GM12874 (cell line): ENCODE measurements at regions not wholly inside any gene's neighbourhood (a gene's known extent, or its start where the extent isn't known, plus 50 kb on each side); places are given as distances from the start of the nearest gene placed in this dataset.

Experiments used
- TF ChIP-seq, protein P1 (sequence below): IDR thresholded peaks from 2 replicates; pipeline ENCODE4 v1.5.1; 2011; ENCODE audit warnings: low read depth, mild to moderate bottlenecking, control low read depth, low read length, moderate library complexity; ENCODE audit not compliant: insufficient read depth

DNA sequence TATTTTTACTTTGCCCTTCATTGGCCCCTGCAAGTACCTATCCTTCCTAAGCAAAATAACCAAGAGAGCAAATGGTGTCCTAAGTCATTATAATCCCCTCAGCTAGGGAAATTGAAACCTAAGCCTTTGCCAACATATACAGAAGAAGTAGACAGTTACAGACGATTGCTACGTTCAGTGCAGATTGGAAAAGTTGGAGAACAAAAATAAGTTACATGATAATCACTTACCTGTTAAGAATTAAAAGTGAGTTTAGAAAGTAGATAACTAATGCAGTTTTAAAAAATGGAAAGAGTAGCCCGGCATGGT is 244.8 kb downstream of the MPDZ start:
- TF ChIP-seq, protein P1, sequence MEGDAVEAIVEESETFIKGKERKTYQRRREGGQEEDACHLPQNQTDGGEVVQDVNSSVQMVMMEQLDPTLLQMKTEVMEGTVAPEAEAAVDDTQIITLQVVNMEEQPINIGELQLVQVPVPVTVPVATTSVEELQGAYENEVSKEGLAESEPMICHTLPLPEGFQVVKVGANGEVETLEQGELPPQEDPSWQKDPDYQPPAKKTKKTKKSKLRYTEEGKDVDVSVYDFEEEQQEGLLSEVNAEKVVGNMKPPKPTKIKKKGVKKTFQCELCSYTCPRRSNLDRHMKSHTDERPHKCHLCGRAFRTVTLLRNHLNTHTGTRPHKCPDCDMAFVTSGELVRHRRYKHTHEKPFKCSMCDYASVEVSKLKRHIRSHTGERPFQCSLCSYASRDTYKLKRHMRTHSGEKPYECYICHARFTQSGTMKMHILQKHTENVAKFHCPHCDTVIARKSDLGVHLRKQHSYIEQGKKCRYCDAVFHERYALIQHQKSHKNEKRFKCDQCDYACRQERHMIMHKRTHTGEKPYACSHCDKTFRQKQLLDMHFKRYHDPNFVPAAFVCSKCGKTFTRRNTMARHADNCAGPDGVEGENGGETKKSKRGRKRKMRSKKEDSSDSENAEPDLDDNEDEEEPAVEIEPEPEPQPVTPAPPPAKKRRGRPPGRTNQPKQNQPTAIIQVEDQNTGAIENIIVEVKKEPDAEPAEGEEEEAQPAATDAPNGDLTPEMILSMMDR, result no peak

DNA sequence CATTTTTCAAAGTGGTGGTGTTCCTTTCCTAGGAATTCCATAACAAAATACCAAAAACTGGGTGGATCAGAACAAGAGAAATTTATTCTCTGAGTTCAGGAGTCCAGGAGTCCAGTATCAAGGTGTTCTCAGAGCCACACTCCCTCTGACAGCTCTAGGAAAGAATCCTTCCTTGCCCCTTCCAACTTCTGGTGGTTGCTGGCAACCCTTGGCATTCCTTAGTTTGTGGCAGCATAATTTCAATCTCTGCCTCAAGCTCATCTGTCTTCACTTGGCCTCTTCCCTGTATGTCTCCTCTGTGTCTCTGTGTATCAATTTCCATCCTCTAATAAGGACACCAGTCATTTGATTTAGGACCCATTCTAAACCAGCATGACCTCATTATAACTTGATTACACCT is 243.7 kb downstream of the MPDZ start:
- TF ChIP-seq, protein P1, result no peak

DNA sequence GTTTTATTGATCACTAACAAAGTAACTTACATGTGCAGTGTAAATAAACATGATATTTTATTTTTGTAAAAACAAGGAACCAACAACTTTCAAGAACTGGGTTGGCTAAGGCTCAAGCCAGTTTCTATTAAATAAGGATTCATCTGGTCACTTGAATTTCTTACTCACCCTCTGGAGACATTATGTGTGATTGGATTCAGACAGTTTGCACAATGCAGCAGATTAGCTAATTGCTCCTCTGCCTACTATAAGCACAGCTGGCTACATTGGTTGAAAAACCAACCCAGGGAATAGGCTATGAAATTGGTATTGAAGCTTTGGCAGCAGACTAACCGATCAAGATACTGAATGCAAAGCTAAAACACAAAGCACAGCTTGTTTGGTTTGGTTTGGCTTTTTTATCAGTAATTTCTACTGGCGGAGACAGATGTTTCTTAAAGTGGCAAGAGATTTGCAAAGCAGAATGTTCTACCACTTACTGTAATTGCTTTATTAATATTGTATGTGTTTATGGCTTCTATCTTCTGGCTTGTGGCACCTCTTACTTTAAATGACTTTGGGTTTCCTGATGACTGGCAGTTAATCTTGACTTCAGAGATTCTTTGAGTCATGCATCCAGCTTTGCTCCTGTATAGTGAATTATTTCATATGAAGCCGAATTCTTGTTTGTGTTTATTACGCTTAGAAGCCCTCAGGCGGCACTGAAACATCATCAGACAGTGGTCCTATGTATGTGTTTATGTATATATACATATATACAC is 231.5 kb downstream of the MPDZ start:
- TF ChIP-seq, protein P1, result no peak

DNA sequence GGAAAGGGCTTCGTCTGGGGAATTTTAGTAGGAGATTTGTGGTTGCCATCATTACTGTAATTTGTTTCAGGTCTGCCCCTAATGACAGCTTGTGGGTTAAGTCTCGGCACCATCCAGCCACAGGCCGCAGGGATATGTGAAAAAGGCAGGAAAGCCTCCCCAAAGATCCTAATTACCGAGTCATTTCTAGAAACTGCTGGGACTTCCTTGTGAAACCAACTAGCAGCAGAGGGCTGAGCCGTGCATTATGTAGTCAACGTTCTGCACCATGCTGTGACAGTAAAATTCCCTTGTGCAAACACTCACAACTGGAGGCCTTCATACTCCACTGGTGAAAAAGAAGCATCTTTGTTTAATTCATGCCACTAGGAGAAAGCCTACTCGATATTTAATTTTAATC is 230.3 kb downstream of the MPDZ start:
- TF ChIP-seq, protein P1, result no peak

GRCh38 chr9:13053504-13053903 is 226.0 kb downstream of the MPDZ start:
- TF ChIP-seq, protein P1, result no peak

- TF ChIP-seq, protein P1, result no peak
Observed at GRCh38 chr9:13054389-13054788, 225.1 kb downstream of the MPDZ start.
